ENCODE measurements at regions not wholly inside any gene's neighbourhood (a gene's known extent, or its start where the extent isn't known, plus 50 kb on each side); places are given as distances from the start of the nearest gene placed in this dataset.

GRCh38 chr11:28476049-28476448 lies 367.9 kb downstream of the METTL15 start:
- no peaks in the 10 kb centered on the region for H3K36me3 Mint-ChIP-seq (ENCODE audit: insufficient read depth in 2 of 2)
- H3K27me3 Mint-ChIP-seq (ENCODE audit: low read depth): no peaks in the 10 kb centered on the region
- DNase-seq: no peak
- no peak for ATAC-seq (replicated peaks in 1 of 2)
- H3K4me1 Mint-ChIP-seq (ENCODE audit: low read depth): no peaks in the 10 kb centered on the region
- H3K9me3 Mint-ChIP-seq: no peaks in the 10 kb centered on the region
- no peak overlapping the region for H3K4me3 Mint-ChIP-seq
- H3K27ac Mint-ChIP-seq: no peak overlapping the region

DNA sequence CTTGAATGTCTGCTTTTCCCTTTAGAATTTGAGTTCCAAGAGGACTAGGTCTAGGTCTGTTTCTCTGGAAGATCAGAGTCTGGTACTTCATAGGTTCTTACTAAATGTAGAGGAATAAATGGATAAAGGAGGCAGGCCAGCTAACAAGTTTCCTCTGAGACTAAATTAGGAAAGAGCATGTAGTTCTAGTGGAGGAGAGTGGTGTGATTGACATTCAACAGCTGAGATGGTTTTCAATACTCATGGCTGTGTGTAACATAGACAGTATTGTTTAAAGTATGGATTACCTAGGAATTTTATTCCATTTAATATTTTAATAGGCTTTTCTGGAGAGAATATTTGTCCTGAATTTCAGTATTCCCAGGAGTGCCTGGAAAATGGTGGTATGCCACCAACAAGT lies 364.7 kb downstream of the METTL15 start:
- Mint-ChIP-seq H3K27ac (no peak overlapping the region), H3K4me1 (ENCODE audit: low read depth) (no peaks in the 10 kb centered on the region), H3K9me3 (no peaks in the 10 kb centered on the region), H3K36me3 (ENCODE audit: insufficient read depth in 2 of 2) (no peaks in the 10 kb centered on the region), H3K4me3 (no peak overlapping the region), H3K27me3 (ENCODE audit: low read depth) (no peaks in the 10 kb centered on the region)
- DNase-seq (no peak), ATAC-seq (replicated peaks in 1 of 2) (no peak)

- no peak for ATAC-seq (replicated peaks in 1 of 2)
- DNase-seq: no peak
- Mint-ChIP-seq H3K4me1 (ENCODE audit: low read depth) (no peaks in the 10 kb centered on the region), H3K9me3 (peaks cover 0 to 1% of the 10 kb centered on the region in 2 donors), H3K27me3 (ENCODE audit: low read depth) (no peaks in the 10 kb centered on the region), H3K4me3 (no peak overlapping the region), H3K36me3 (ENCODE audit: insufficient read depth in 2 of 2) (no peaks in the 10 kb centered on the region), H3K27ac (no peak overlapping the region)
These were observed 363.3 kb downstream of the METTL15 start for GRCh38 chr11:28471537-28471936.

DNA sequence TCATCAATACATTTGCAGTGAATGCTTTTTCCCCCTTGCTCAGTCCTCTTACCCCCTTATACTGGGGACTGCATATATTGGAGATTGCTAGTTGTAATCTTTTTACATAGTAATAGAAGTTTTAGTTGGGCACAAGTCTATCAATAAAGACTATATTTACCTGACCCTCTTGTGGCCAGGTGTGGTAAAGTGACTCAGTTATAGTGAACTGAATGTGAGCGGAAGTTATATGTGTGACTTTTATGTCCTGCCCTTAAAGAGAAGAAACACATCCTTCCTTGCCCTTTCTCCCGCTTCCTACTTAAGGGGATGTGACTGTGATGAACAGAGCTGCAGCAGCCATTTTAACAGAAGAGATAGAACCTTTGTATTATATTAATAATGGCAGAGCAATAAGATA lies 362.0 kb downstream of the METTL15 start:
- no peak for ATAC-seq (replicated peaks in 1 of 2)

DNA sequence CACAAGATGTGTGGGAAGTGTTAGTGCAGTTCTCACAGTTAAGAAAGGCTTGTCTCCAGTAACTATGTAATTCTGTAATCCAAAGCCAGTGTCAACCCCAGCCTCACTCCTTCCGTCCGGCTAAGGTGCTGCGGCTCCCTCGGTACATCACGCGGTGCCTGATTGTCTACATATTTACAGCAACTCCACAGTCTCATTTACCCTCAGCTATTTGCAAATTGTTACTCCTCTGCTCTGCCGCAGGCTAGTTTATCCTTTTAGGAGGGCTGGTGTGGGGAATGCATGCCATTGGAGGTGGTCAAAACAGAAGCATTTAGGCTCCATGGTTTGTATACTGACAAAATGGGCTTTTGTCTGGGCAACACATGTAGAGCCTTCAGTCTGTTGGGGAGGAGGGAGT lies 358.3 kb downstream of the METTL15 start:
- Mint-ChIP-seq H3K27me3 (ENCODE audit: low read depth) (no peaks in the 10 kb centered on the region), H3K4me3 (no peak overlapping the region), H3K27ac (no peak overlapping the region), H3K9me3 (peaks cover 2 to 3% of the 10 kb centered on the region in 2 donors), H3K4me1 (ENCODE audit: low read depth) (no peaks in the 10 kb centered on the region), H3K36me3 (ENCODE audit: insufficient read depth in 2 of 2) (no peaks in the 10 kb centered on the region)
- ATAC-seq (replicated peaks in 1 of 2) (no peak), DNase-seq (no peak)

More for the DNA sequence above, 362.0 kb downstream of the METTL15 start:
- Mint-ChIP-seq H3K4me3 (no peak overlapping the region), H3K36me3 (ENCODE audit: insufficient read depth in 2 of 2) (no peaks in the 10 kb centered on the region), H3K9me3 (peaks cover 0 to 1% of the 10 kb centered on the region in 2 donors), H3K27me3 (ENCODE audit: low read depth) (no peaks in the 10 kb centered on the region), H3K4me1 (ENCODE audit: low read depth) (no peaks in the 10 kb centered on the region), H3K27ac (no peak overlapping the region)
- DNase-seq: no peak

GRCh38 chr11:28464252-28464867 lies 356.2 kb downstream of the METTL15 start:
- no peaks in the 10 kb centered on the region for H3K36me3 Mint-ChIP-seq (ENCODE audit: insufficient read depth in 2 of 2)
- no peaks in the 10 kb centered on the region for H3K4me1 Mint-ChIP-seq (ENCODE audit: low read depth)
- no peak for ATAC-seq (replicated peaks in 1 of 2)
- peaks cover 2 to 3% of the 10 kb centered on the region in 2 donors for H3K9me3 Mint-ChIP-seq
- no peaks in the 10 kb centered on the region for H3K27me3 Mint-ChIP-seq (ENCODE audit: low read depth)
- DNase-seq: no peak
- H3K4me3 Mint-ChIP-seq: no peak overlapping the region
- H3K27ac Mint-ChIP-seq: no peak overlapping the region

DNA sequence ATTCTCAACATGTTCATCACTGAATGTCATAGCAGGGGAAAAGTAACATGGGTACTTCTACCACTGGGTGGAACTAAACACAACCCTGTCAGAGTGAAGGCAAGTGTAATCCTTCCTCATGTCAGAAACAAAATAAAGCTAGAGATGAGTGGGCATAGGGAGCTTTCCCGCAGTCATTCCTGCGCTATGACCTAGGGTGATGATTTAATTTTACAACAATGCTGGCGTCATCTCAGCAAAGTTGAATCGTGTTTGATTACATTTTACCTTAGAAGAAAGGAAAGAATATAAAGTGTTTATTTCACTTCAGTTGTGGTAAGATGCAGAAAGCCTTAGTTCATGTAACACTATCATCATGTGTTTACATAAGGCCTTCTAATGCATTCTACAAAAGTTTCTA lies 355.6 kb downstream of the METTL15 start:
- DNase-seq (no peak), ATAC-seq (replicated peaks in 1 of 2) (no peak)
- Mint-ChIP-seq H3K27me3 (ENCODE audit: low read depth) (no peaks in the 10 kb centered on the region), H3K36me3 (ENCODE audit: insufficient read depth in 2 of 2) (no peaks in the 10 kb centered on the region), H3K4me1 (ENCODE audit: low read depth) (no peaks in the 10 kb centered on the region), H3K27ac (no peak overlapping the region), H3K9me3 (peaks cover 2 to 3% of the 10 kb centered on the region in 2 donors), H3K4me3 (no peak overlapping the region)

- Mint-ChIP-seq H3K4me1 (ENCODE audit: low read depth) (no peaks in the 10 kb centered on the region), H3K9me3 (peaks cover 1 to 2% of the 10 kb centered on the region in 2 donors), H3K4me3 (no peak overlapping the region), H3K27ac (no peak overlapping the region), H3K36me3 (ENCODE audit: insufficient read depth in 2 of 2) (no peaks in the 10 kb centered on the region), H3K27me3 (ENCODE audit: low read depth) (no peaks in the 10 kb centered on the region)
- DNase-seq: no peak
- no peak for ATAC-seq (replicated peaks in 1 of 2)
These were observed 353.7 kb downstream of the METTL15 start for GRCh38 chr11:28461846-28462245.

- no peak overlapping the region for H3K27ac Mint-ChIP-seq
- no peak for DNase-seq
- no peak for ATAC-seq (replicated peaks in 1 of 2)
- H3K4me3 Mint-ChIP-seq: no peak overlapping the region
- no peaks in the 10 kb centered on the region for H3K4me1 Mint-ChIP-seq (ENCODE audit: low read depth)
- no peaks in the 10 kb centered on the region for H3K36me3 Mint-ChIP-seq (ENCODE audit: insufficient read depth in 2 of 2)
- H3K9me3 Mint-ChIP-seq: peaks cover 1 to 2% of the 10 kb centered on the region in 2 donors
- no peaks in the 10 kb centered on the region for H3K27me3 Mint-ChIP-seq (ENCODE audit: low read depth)
These were observed 353.1 kb downstream of the METTL15 start for GRCh38 chr11:28461338-28461737.

GRCh38 chr11:28460348-28460747 lies 352.2 kb downstream of the METTL15 start:
- no peaks in the 10 kb centered on the region for H3K27me3 Mint-ChIP-seq (ENCODE audit: low read depth)
- no peaks in the 10 kb centered on the region for H3K36me3 Mint-ChIP-seq (ENCODE audit: insufficient read depth in 2 of 2)
- no peak for DNase-seq
- no peak overlapping the region for H3K27ac Mint-ChIP-seq
- H3K4me1 Mint-ChIP-seq (ENCODE audit: low read depth): no peaks in the 10 kb centered on the region
- peaks cover 1 to 2% of the 10 kb centered on the region in 2 donors for H3K9me3 Mint-ChIP-seq
- ATAC-seq (replicated peaks in 1 of 2): no peak
- H3K4me3 Mint-ChIP-seq: no peak overlapping the region

GRCh38 chr11:28459912-28460311 lies 351.7 kb downstream of the METTL15 start:
- H3K36me3 Mint-ChIP-seq (ENCODE audit: insufficient read depth in 2 of 2): no peaks in the 10 kb centered on the region
- H3K27me3 Mint-ChIP-seq (ENCODE audit: low read depth): no peaks in the 10 kb centered on the region
- no peak for ATAC-seq (replicated peaks in 1 of 2)
- no peak overlapping the region for H3K27ac Mint-ChIP-seq
- H3K4me3 Mint-ChIP-seq: no peak overlapping the region
- peaks cover 1 to 2% of the 10 kb centered on the region in 2 donors for H3K9me3 Mint-ChIP-seq
- no peaks in the 10 kb centered on the region for H3K4me1 Mint-ChIP-seq (ENCODE audit: low read depth)
- DNase-seq: no peak

GRCh38 chr11:28457481-28458065 lies 349.4 kb downstream of the METTL15 start:
- H3K9me3 Mint-ChIP-seq: peaks cover 2 to 3% of the 10 kb centered on the region in 2 donors
- ATAC-seq (replicated peaks in 1 of 2): no peak
- H3K4me3 Mint-ChIP-seq: no peak overlapping the region
- no peaks in the 10 kb centered on the region for H3K36me3 Mint-ChIP-seq (ENCODE audit: insufficient read depth in 2 of 2)
- DNase-seq: no peak
- no peaks in the 10 kb centered on the region for H3K4me1 Mint-ChIP-seq (ENCODE audit: low read depth)
- no peaks in the 10 kb centered on the region for H3K27me3 Mint-ChIP-seq (ENCODE audit: low read depth)
- no peak overlapping the region for H3K27ac Mint-ChIP-seq

- no peaks in the 10 kb centered on the region for H3K27me3 Mint-ChIP-seq (ENCODE audit: low read depth)
- no peaks in the 10 kb centered on the region for H3K36me3 Mint-ChIP-seq (ENCODE audit: insufficient read depth in 2 of 2)
- no peak overlapping the region for H3K4me3 Mint-ChIP-seq
- peaks cover 0 to 4% of the 10 kb centered on the region in 2 donors for H3K9me3 Mint-ChIP-seq
- H3K27ac Mint-ChIP-seq: no peak overlapping the region
- H3K4me1 Mint-ChIP-seq (ENCODE audit: low read depth): no peaks in the 10 kb centered on the region
- no peak for DNase-seq
- no peak for ATAC-seq (replicated peaks in 1 of 2)
These were observed 340.0 kb downstream of the METTL15 start for GRCh38 chr11:28448186-28448585.

DNA sequence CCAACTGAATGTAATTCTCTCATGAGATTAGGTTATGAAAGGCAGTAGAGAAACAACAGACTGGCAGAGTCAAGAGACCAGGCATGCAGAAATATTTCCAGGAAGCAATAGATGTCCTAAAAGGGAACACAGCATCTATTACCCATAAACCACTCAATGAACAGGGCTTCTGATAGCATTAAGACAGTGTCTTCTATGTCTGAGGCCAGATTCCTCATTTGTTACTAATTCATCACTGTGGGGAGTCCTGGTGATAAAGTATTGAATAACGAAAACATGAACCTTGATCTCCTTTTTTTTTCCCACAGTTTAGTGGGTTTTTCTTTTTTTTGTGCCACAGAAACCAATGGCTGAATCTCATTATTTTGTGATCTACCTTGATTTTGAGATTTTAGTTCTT lies 339.0 kb downstream of the METTL15 start:
- ATAC-seq (replicated peaks in 1 of 2): no peak
- H3K9me3 Mint-ChIP-seq: peaks cover 0 to 4% of the 10 kb centered on the region in 2 donors

More for the DNA sequence above, 339.0 kb downstream of the METTL15 start:
- DNase-seq: no peak
- no peaks in the 10 kb centered on the region for H3K27me3 Mint-ChIP-seq (ENCODE audit: low read depth)
- H3K27ac Mint-ChIP-seq: no peak overlapping the region
- H3K4me3 Mint-ChIP-seq: no peak overlapping the region
- no peaks in the 10 kb centered on the region for H3K4me1 Mint-ChIP-seq (ENCODE audit: low read depth)
- no peaks in the 10 kb centered on the region for H3K36me3 Mint-ChIP-seq (ENCODE audit: insufficient read depth in 2 of 2)
